ENCODE measurements at regions not wholly inside any gene's neighbourhood (a gene's known extent, or its start where the extent isn't known, plus 50 kb on each side); places are given as distances from the start of the nearest gene placed in this dataset.

DNA sequence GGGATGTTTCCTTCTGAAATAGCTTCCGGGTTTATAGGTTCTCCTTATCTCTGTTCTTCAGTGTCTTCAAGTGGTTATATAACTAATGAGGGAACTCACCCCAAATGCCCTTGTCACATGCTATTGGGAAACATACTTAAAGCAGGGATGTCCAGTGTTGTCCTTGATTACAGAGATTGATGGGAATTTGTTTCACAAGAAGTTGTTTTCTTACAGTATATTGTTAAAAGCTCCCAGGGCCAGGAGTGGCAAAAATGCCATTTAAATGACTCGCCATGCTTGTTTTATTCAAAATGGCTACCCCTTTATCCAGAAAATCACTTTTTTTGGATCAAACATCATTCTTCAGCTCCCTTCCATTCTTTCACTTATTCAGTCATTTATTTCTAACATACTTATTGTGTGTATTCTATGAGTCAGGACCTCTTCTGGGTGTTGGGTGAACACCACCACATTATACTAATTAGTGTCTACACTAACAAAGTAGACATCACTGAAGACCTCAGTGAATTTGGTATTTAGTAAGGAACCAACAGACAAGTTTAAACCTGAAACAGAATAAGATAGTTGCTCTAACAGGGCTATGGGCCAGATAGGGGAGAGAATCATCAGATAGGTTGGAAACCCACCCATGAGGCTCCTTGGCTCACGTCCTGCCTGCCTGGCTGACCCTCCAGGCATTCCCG, 791.1 kb downstream of the MAFB start:
- TF ChIP-seq CTCF (IDR thresholded peaks at IDR 0.05; ENCODE audit: low read depth, low read length), result no peak
- DNase-seq (ENCODE audit: extremely low read depth, low read depth), result no peak

DNA sequence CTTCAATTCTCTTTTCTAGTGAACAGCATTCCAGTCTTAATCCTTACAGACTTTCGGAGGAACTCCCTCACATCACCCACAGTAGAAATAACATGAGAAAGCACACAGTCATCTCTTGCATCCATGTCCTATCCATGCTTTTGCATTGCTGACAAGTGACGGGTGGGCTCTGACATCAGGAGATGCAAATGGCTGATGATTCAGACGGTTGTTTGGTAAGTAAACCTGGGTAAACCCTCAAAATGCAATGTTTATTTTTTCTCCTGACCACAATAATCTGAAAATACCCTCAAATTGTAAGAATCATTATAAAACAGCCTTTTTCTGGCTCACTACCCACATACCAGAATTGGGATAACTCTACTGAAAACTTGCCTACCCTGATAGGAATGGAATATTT, 792.0 kb downstream of the MAFB start:
- peak; percentile 71 for DNase-seq (ENCODE audit: extremely low read depth, low read depth)
- no peak for TF ChIP-seq CTCF (IDR thresholded peaks at IDR 0.05; ENCODE audit: low read depth, low read length)

DNA sequence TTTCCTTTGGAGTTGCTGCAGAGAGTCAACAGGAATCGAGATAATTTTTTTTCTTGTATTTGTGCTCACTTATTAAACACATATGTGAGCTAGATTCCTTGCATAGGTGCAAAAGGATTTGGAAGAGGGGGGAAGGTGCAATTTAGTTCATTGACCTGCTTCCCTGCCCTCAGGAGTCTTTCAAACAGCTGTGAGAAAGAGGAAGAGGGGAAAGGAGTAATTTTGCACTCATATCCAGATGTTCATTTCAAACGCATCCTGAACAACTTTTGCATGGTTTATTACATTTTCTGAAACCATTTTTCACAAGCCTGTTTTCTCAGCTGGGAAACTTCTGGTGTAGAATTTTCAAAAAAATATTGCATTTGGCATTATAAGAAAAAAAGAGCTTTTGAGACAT, 795.0 kb downstream of the MAFB start:
- TF ChIP-seq CTCF (IDR thresholded peaks at IDR 0.05; ENCODE audit: low read depth, low read length), result no peak
- no peak for DNase-seq (ENCODE audit: extremely low read depth, low read depth)

DNA sequence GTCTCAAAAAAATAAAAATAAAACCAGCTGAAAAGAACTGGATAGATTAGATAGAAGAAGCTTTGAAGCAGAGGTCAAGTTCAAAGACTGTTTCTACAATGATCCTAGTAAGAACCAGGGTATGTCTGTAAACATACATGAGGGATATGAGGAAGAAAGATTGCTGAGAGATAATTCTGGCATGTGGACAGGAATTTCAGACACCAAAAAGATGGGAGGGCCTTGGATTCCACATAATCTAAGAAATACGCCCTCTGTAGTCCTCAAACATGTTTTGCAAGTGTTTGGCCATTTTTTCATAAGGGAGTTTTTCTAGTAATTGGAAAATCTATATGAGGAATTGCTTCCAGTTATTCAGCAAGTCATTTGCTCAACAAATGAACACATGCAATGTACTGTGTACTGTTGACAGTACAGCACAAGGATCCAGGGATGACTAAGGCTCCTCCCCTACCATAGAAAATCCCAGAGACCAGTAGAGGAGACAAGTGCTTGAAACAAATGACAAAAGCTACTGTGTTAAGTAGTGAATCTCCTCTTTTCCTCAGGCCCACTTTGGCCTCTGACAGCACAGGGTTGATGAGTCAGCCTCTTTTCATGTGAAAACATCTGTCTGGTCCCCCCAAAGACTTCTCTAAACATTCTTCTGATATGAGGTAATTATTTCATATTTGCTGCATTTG, 795.9 kb downstream of the MAFB start:
- TF ChIP-seq CTCF (IDR thresholded peaks at IDR 0.05; ENCODE audit: low read depth, low read length), result no peak; the same call in 1 of the 2 replicates

GRCh38 chr20:39890697-39891096, 798.3 kb downstream of the MAFB start:
- DNase-seq (ENCODE audit: extremely low read depth, low read depth), result no peak
- TF ChIP-seq CTCF (IDR thresholded peaks at IDR 0.05; ENCODE audit: low read depth, low read length), result no peak

More for the DNA sequence above, 795.9 kb downstream of the MAFB start:
- no peak for DNase-seq (ENCODE audit: extremely low read depth, low read depth)

GRCh38 chr20:39888310-39888709, 800.7 kb downstream of the MAFB start:
- TF ChIP-seq CTCF (IDR thresholded peaks at IDR 0.05; ENCODE audit: low read depth, low read length), result no peak
- no peak for DNase-seq (ENCODE audit: extremely low read depth, low read depth)

- TF ChIP-seq CTCF (IDR thresholded peaks at IDR 0.05; ENCODE audit: low read depth, low read length), result no peak
These were observed 802.3 kb downstream of the MAFB start for GRCh38 chr20:39886650-39887190.

More at GRCh38 chr20:39886650-39887190, 802.3 kb downstream of the MAFB start:
- no peak for DNase-seq (ENCODE audit: extremely low read depth, low read depth)
